Hepatocyte (in vitro differentiated cells): ENCODE measurements at regions not wholly inside any gene's neighbourhood (a gene's known extent, or its start where the extent isn't known, plus 50 kb on each side); places are given as distances from the start of the nearest gene placed in this dataset.

Experiments
- EZH2 ChIP-seq: fragments of 200-600 bp; sonication (generic); IDR thresholded peaks from 2 replicates; pipeline ENCODE4 v1.6.1; 2016; ENCODE audit warnings: antibody characterized with exemption, mild to moderate bottlenecking, borderline replicate concordance
- EZH2phosphoT487 ChIP-seq: fragments of 200-600 bp; sonication (generic); IDR thresholded peaks from one replicate; pipeline ENCODE4 v1.6.1; 2018; ENCODE audit warnings: antibody characterized with exemption, mild to moderate bottlenecking, low read depth, moderate library complexity; ENCODE audit not compliant: unreplicated experiment, severe bottlenecking

GRCh38 chr12:23359975-23360701 lies 589.3 kb downstream of the SOX5 start:
- TF ChIP-seq EZH2phosphoT487 = no peak
- TF ChIP-seq EZH2 = no peak
